ENCODE measurements at regions not wholly inside any gene's neighbourhood (a gene's known extent, or its start where the extent isn't known, plus 50 kb on each side); places are given as distances from the start of the nearest gene placed in this dataset.

DNA sequence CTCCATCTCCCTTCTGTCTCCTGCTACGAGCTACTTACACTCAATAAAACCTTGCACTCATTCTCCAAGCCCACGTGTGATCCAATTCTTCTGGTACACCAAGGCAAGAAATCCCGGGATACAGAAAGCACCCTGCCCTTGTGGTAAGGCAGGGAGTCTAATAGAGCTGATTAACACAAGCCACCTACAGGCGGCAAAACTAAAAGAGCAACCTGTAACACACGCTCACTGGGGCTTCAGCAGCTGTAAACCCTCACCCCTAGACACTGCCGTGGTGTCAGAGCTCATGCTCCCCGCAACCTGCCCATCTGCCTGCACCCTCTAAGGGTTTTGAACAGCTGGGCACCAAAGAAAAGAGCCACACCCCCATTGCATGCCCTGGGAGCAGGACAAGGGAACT, 755.4 kb upstream of the HTR2C start:
- TF ChIP-seq, protein P1, sequence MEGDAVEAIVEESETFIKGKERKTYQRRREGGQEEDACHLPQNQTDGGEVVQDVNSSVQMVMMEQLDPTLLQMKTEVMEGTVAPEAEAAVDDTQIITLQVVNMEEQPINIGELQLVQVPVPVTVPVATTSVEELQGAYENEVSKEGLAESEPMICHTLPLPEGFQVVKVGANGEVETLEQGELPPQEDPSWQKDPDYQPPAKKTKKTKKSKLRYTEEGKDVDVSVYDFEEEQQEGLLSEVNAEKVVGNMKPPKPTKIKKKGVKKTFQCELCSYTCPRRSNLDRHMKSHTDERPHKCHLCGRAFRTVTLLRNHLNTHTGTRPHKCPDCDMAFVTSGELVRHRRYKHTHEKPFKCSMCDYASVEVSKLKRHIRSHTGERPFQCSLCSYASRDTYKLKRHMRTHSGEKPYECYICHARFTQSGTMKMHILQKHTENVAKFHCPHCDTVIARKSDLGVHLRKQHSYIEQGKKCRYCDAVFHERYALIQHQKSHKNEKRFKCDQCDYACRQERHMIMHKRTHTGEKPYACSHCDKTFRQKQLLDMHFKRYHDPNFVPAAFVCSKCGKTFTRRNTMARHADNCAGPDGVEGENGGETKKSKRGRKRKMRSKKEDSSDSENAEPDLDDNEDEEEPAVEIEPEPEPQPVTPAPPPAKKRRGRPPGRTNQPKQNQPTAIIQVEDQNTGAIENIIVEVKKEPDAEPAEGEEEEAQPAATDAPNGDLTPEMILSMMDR (IDR thresholded peaks at IDR 0.05) = no peak
- TF ChIP-seq POLR2A (IDR thresholded peaks at IDR 0.05) (no peak), POLR2AphosphoS5 (IDR thresholded peaks at IDR 0.05) (no peak)
- H3K9me3 ChIP-seq = no peaks in the 10 kb centered on the region
- H3K27ac ChIP-seq = no peak overlapping the region
- no peaks in the 10 kb centered on the region for H3K27me3 ChIP-seq (replicated peaks; ENCODE audit: insufficient read depth)
- intact Hi-C loops (cut with DNase I) = no loop called here
- no peak overlapping the region for H3K4me3 ChIP-seq
- H3K36me3 ChIP-seq = no peaks in the 10 kb centered on the region
- DNase-seq (ENCODE audit: low spot score) = no peak
- WGBS = 58% methylated on average over 5 of the region's 7 CpGs
- H3K4me1 ChIP-seq (replicated peaks) = no peaks in the 10 kb centered on the region

DNA sequence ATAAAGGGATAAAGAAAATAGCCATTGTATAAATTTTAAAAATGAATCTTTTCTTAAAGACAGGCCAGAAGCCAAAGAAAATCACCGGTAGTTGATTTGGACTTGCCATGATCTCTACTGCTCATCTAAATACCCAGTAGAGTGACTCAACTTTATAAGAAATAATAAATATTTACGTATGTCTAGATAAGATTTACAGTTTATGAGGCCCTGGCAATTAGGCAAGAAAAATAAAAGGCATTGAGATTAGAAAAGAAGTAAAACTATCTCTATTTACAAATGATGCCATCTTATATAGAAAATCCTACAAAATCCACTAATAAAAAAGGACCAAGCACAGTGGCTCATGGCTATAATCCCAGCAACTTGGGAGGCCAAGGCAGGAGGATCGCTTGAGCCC, 765.5 kb upstream of the HTR2C start:
- Histone ChIP-seq H3K4me3 (no peak overlapping the region), H3K4me1 (replicated peaks) (no peaks in the 10 kb centered on the region), H3K27ac (no peak overlapping the region), H3K9me3 (no peaks in the 10 kb centered on the region), H3K36me3 (no peaks in the 10 kb centered on the region), H3K27me3 (replicated peaks; ENCODE audit: insufficient read depth) (no peaks in the 10 kb centered on the region)
- intact Hi-C loops (cut with DNase I) = no loop called here
- TF ChIP-seq, protein P1 (IDR thresholded peaks at IDR 0.05) = no peak
- TF ChIP-seq POLR2A (IDR thresholded peaks at IDR 0.05) = no peak
- no peak for DNase-seq (ENCODE audit: low spot score)
- WGBS = 41% methylated on average over 3 of the region's 3 CpGs

DNA sequence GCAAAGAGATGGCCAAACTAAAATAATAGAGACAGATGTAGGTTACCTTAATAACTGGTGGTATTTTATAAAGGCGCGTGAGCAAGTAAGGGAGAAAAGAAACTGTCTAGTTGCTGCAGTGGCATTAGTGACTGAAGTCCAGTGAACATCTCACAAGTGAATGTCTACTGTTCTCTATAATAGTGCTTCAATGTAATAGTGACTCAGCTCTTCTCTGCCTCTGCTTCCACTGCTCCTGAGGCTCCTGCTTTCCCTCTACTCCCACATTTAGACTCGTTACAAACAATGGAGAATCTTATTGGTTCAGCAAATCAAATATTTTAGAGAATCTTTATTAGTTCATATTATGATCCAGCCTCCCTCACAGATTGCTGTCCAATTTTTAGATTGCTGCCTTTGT, 779.1 kb upstream of the HTR2C start:
- H3K27me3 ChIP-seq (replicated peaks; ENCODE audit: insufficient read depth) = no peaks in the 10 kb centered on the region
- TF ChIP-seq POLR2AphosphoS5 (IDR thresholded peaks at IDR 0.05) (no peak), POLR2A (IDR thresholded peaks at IDR 0.05) (no peak)
- TF ChIP-seq, protein P1 (IDR thresholded peaks at IDR 0.05) = no peak
- no peaks in the 10 kb centered on the region for H3K9me3 ChIP-seq
- H3K27ac ChIP-seq = no peak overlapping the region
- no peak overlapping the region for H3K4me3 ChIP-seq
- no peaks in the 10 kb centered on the region for H3K4me1 ChIP-seq (replicated peaks)
- WGBS = 77% methylated on average over 3 of the region's 3 CpGs
- no peaks in the 10 kb centered on the region for H3K36me3 ChIP-seq
- DNase-seq (ENCODE audit: low spot score) = no peak
- intact Hi-C loops (cut with DNase I) = no loop called here

DNA sequence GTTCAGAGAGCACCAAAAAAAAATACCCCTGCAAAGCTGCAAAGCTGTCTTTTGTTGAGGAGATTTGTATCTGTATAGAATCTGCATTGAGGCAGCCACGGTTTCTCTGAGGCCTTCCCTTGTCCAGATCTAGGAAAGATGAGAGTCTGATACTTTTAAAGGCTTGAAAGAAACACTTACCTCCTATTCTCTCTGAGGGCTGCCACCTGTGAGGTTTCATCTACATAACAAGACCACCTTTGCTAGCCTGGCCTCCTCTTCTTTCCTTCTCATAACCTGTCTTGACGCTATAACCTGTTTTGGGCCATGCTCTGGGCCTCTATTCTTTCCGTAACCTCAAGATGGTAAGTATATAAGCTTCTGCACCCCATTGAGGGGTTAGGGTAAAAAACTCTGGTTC, 779.6 kb upstream of the HTR2C start:
- WGBS = 79% methylated on average over 3 of the region's 3 CpGs
- Histone ChIP-seq H3K36me3 (no peaks in the 10 kb centered on the region), H3K4me1 (replicated peaks) (no peaks in the 10 kb centered on the region), H3K9me3 (no peaks in the 10 kb centered on the region), H3K27me3 (replicated peaks; ENCODE audit: insufficient read depth) (no peaks in the 10 kb centered on the region), H3K27ac (no peak overlapping the region), H3K4me3 (no peak overlapping the region)
- TF ChIP-seq, protein P1 (IDR thresholded peaks at IDR 0.05) = no peak
- TF ChIP-seq POLR2AphosphoS5 (IDR thresholded peaks at IDR 0.05) (no peak), POLR2A (IDR thresholded peaks at IDR 0.05) (no peak)
- intact Hi-C loops (cut with DNase I) = no loop called here
- no peak for DNase-seq (ENCODE audit: low spot score)

DNA sequence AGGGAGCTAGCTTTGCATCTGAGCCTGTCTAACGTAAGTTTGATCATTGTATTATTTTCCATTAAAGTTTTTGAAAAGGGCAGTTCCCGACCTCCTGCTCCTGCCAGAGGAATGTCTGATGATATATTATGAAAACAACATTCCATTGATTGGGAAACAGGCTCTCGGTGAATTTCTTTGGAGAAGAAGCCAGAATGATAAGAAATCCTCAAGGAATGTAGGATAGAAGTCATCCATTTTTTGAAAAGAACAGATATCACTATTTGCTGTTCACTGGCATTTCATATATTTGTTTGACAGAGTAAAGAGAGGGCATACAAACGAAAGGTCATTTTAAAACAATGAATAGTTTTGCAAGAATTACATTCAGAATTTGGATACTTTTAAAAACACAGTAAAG, 781.0 kb upstream of the HTR2C start:
- no peaks in the 10 kb centered on the region for H3K27me3 ChIP-seq (replicated peaks; ENCODE audit: insufficient read depth)
- H3K4me1 ChIP-seq (replicated peaks) = no peaks in the 10 kb centered on the region
- intact Hi-C loops (cut with DNase I) = no loop called here
- H3K27ac ChIP-seq = no peak overlapping the region
- H3K9me3 ChIP-seq = no peaks in the 10 kb centered on the region
- H3K4me3 ChIP-seq = no peak overlapping the region
- H3K36me3 ChIP-seq = no peaks in the 10 kb centered on the region
- TF ChIP-seq POLR2A (IDR thresholded peaks at IDR 0.05) = no peak
- 45% methylated on average over 4 of the region's 4 CpGs for WGBS
- DNase-seq (ENCODE audit: low spot score) = no peak

Measured in prostate gland (tissue), 2 donors.